SH-SY5Y (cell line): ENCODE measurements at regions not wholly inside any gene's neighbourhood (a gene's known extent, or its start where the extent isn't known, plus 50 kb on each side); places are given as distances from the start of the nearest gene placed in this dataset.

Experiments used
- GATA2 ChIP-seq: IDR thresholded peaks from 2 replicates; pipeline ENCODE4 v1.6.1; 2011; ENCODE audit warnings: mild to moderate bottlenecking, low read depth, low read length
- GATA3 ChIP-seq: IDR thresholded peaks from 2 replicates; pipeline ENCODE4 v1.6.1; 2011; ENCODE audit warnings: low read depth, mild to moderate bottlenecking, low read length, moderate library complexity

DNA sequence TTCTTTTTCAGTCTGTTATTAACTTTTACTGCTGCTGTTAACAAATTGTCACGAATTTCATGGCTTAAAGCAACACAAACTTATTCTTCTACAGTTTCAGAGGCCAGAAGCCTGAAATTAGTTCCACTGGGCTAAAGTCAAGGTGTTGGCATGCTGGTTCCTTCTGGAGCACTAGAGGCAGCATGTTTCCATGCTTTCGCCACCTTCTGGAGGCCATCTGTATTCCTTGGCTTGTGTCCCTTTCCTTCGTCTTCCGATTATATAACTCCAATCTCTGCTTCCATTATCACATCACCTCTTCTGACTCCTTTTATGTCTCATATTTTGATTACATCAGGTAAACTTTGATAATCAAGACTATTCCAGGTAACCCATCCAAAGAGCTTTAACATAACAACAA lies 1742.1 kb downstream of the BRINP3 start:
- TF ChIP-seq GATA3: no peak
- TF ChIP-seq GATA2: no peak
